ENCODE measurements at regions not wholly inside any gene's neighbourhood (a gene's known extent, or its start where the extent isn't known, plus 50 kb on each side); places are given as distances from the start of the nearest gene placed in this dataset.

GRCh38 chr12:124233041-124233796 lies 61.7 kb upstream of the RFLNA start:
- Histone ChIP-seq H3K4me3 (ENCODE audit: severe bottlenecking) (no peak overlapping the region), H3K4me1 (ENCODE audit: insufficient read depth, poor library complexity, severe bottlenecking) (peaks cover 33% of the 10 kb centered on the region), H3K9me3 (ENCODE audit: severe bottlenecking) (no peaks in the 10 kb centered on the region), H3K36me3 (ENCODE audit: low read depth) (no peaks in the 10 kb centered on the region), H3K27me3 (ENCODE audit: insufficient read depth, poor library complexity, severe bottlenecking) (no peaks in the 10 kb centered on the region), H3K27ac (ENCODE audit: poor library complexity, severe bottlenecking) (peak overlapping the region; percentile 91)
- no peak for DNase-seq (ENCODE audit: low spot score)
- peak; percentile 74 for ATAC-seq (ENCODE audit: low read depth)
- no peak for TF ChIP-seq CTCF (IDR thresholded peaks at IDR 0.05; ENCODE audit: poor library complexity, severe bottlenecking)

- Histone ChIP-seq H3K4me1 (ENCODE audit: insufficient read depth, poor library complexity, severe bottlenecking) (peaks cover 33% of the 10 kb centered on the region), H3K36me3 (ENCODE audit: low read depth) (no peaks in the 10 kb centered on the region), H3K27me3 (ENCODE audit: insufficient read depth, poor library complexity, severe bottlenecking) (no peaks in the 10 kb centered on the region), H3K27ac (ENCODE audit: poor library complexity, severe bottlenecking) (peak overlapping the region; percentile 91), H3K9me3 (ENCODE audit: severe bottlenecking) (no peaks in the 10 kb centered on the region), H3K4me3 (ENCODE audit: severe bottlenecking) (no peak overlapping the region)
- 0 out of 3 replicates have a peak, but pooled peaks have one; percentile 7 for ATAC-seq (ENCODE audit: low read depth)
- TF ChIP-seq CTCF (IDR thresholded peaks at IDR 0.05; ENCODE audit: poor library complexity, severe bottlenecking) = no peak
- DNase-seq (ENCODE audit: low spot score) = no peak
These were observed 60.9 kb upstream of the RFLNA start for GRCh38 chr12:124233846-124234640.

GRCh38 chr12:124236625-124237031 lies 58.3 kb upstream of the RFLNA start:
- TF ChIP-seq CTCF (IDR thresholded peaks at IDR 0.05; ENCODE audit: poor library complexity, severe bottlenecking) = no peak
- H3K36me3 ChIP-seq (ENCODE audit: low read depth) = no peaks in the 10 kb centered on the region
- no peak overlapping the region for H3K4me3 ChIP-seq (ENCODE audit: severe bottlenecking)
- H3K27ac ChIP-seq (ENCODE audit: poor library complexity, severe bottlenecking) = peak overlapping the region; percentile 76
- DNase-seq (ENCODE audit: low spot score) = no peak
- H3K27me3 ChIP-seq (ENCODE audit: insufficient read depth, poor library complexity, severe bottlenecking) = no peaks in the 10 kb centered on the region
- no peaks in the 10 kb centered on the region for H3K9me3 ChIP-seq (ENCODE audit: severe bottlenecking)
- H3K4me1 ChIP-seq (ENCODE audit: insufficient read depth, poor library complexity, severe bottlenecking) = peaks cover 33% of the 10 kb centered on the region
- peak; percentile 85 for ATAC-seq (ENCODE audit: low read depth)

- no peak overlapping the region for H3K27ac ChIP-seq (ENCODE audit: poor library complexity, severe bottlenecking)
- DNase-seq (ENCODE audit: low spot score) = no peak
These were observed 56.0 kb upstream of the RFLNA start for GRCh38 chr12:124238886-124239285.

More at GRCh38 chr12:124238886-124239285, 56.0 kb upstream of the RFLNA start:
- ATAC-seq (ENCODE audit: low read depth) = no peak
- Histone ChIP-seq H3K4me1 (ENCODE audit: insufficient read depth, poor library complexity, severe bottlenecking) (peaks cover 20% of the 10 kb centered on the region), H3K9me3 (ENCODE audit: severe bottlenecking) (no peaks in the 10 kb centered on the region), H3K4me3 (ENCODE audit: severe bottlenecking) (no peak overlapping the region), H3K36me3 (ENCODE audit: low read depth) (no peaks in the 10 kb centered on the region), H3K27me3 (ENCODE audit: insufficient read depth, poor library complexity, severe bottlenecking) (no peaks in the 10 kb centered on the region)
- TF ChIP-seq CTCF (IDR thresholded peaks at IDR 0.05; ENCODE audit: poor library complexity, severe bottlenecking) = no peak

All from RWPE2 (cell line).